GM19099 (cell line): ENCODE measurements at regions not wholly inside any gene's neighbourhood (a gene's known extent, or its start where the extent isn't known, plus 50 kb on each side); places are given as distances from the start of the nearest gene placed in this dataset.

Source experiments
- POLR2A ChIP-seq: IDR thresholded peaks from 3 replicates; pipeline ENCODE4 v1.6.1; 2011; ENCODE audit warnings: low read depth; ENCODE audit not compliant: insufficient read length; ENCODE audit errors: extremely low read depth

GRCh38 chr6:113121571-113121970 lies 735.6 kb upstream of the MARCKS start:
- TF ChIP-seq POLR2A: no peak

GRCh38 chr6:113122060-113122459 lies 735.1 kb upstream of the MARCKS start:
- no peak for TF ChIP-seq POLR2A

- TF ChIP-seq POLR2A: no peak
Measured at GRCh38 chr6:113125626-113126025, 731.5 kb upstream of the MARCKS start.

GRCh38 chr6:113127786-113128419 lies 729.2 kb upstream of the MARCKS start:
- no peak for TF ChIP-seq POLR2A

- TF ChIP-seq POLR2A: no peak
Measured at GRCh38 chr6:113128661-113129060, 728.5 kb upstream of the MARCKS start.

GRCh38 chr6:113129991-113130390 lies 727.2 kb upstream of the MARCKS start:
- TF ChIP-seq POLR2A: no peak

GRCh38 chr6:113137426-113137825 lies 719.7 kb upstream of the MARCKS start:
- no peak for TF ChIP-seq POLR2A

GRCh38 chr6:113140721-113141120 lies 716.4 kb upstream of the MARCKS start:
- TF ChIP-seq POLR2A: no peak

- no peak for TF ChIP-seq POLR2A
Measured at GRCh38 chr6:113141901-113142300, 715.2 kb upstream of the MARCKS start.

- no peak for TF ChIP-seq POLR2A
Measured at GRCh38 chr6:113142671-113143174, 714.4 kb upstream of the MARCKS start.

GRCh38 chr6:113143206-113143605 lies 713.9 kb upstream of the MARCKS start:
- TF ChIP-seq POLR2A: no peak

- TF ChIP-seq POLR2A: no peak
Measured at GRCh38 chr6:113144117-113144516, 713.0 kb upstream of the MARCKS start.

GRCh38 chr6:113146878-113147277 lies 710.3 kb upstream of the MARCKS start:
- TF ChIP-seq POLR2A: no peak

GRCh38 chr6:113147544-113147943 lies 709.6 kb upstream of the MARCKS start:
- no peak for TF ChIP-seq POLR2A

- no peak for TF ChIP-seq POLR2A
Measured at GRCh38 chr6:113148566-113148965, 708.6 kb upstream of the MARCKS start.

GRCh38 chr6:113149511-113149910 lies 707.6 kb upstream of the MARCKS start:
- TF ChIP-seq POLR2A: no peak
